B cell (primary cell): ENCODE measurements at regions not wholly inside any gene's neighbourhood (a gene's known extent, or its start where the extent isn't known, plus 50 kb on each side); places are given as distances from the start of the nearest gene placed in this dataset.

ENCODE experiments used
- ATAC-seq: fragments of 200-7000 bp; cut with Tn5 transposase; one replicate; pipeline ENCODE4 v1.10.0; 2021; ENCODE audit warnings: low read depth, mild to moderate bottlenecking, moderate number of reproducible peaks, moderate library complexity
- CTCF ChIA-PET: fragments of 350-600 bp; sonication (Branson Sonifier 250); formaldehyde crosslinking; loops from one replicate; lab custom pipeline; 2021; ENCODE audit warnings: antibody characterized with exemption, inconsistent platforms; lab: Charles Lee
- POLR2A ChIA-PET: fragments of 350-600 bp; sonication (Branson Sonifier 250); formaldehyde crosslinking; loops from one replicate; lab custom pipeline; 2021; ENCODE audit warnings: antibody characterized with exemption; lab: Charles Lee
- DNase-seq: peaks from one replicate; pipeline ENCODE4 v3.0.0; 2013
- H2AFZ ChIP-seq: 2 replicates; pipeline ENCODE4 v1.6.1; 2012; ENCODE audit warnings: mild to moderate bottlenecking, low read depth, low read length; ENCODE audit not compliant: insufficient read depth, poor library complexity, severe bottlenecking
- H3K27ac ChIP-seq, 2 donors: 1 replicate in 1 of 2; 2 replicates in 1 of 2; pipeline ENCODE4 v1.5.1; 2012 to 2013; ENCODE audit warnings: low read length in 2 of 2, mild to moderate bottlenecking in 2 of 2, moderate library complexity in 1 of 2
- H3K27me3 ChIP-seq, 4 experiments: fragments of 200-600 bp in 1 of 4; sonication (generic) in 1 of 4; replicated peaks in 1 of 4; 1 replicate in 2 of 4; 2 replicates in 2 of 4; pipeline versions ENCODE4 v1.6.1 to v1.7.0; 2013 to 2016; ENCODE audit warnings: low read length in 3 of 4, mild to moderate bottlenecking in 2 of 4, mixed read lengths in 1 of 4, moderate library complexity in 1 of 4; ENCODE audit not compliant: insufficient read depth in 4 of 4, control insufficient read depth in 3 of 4; ENCODE audit errors: control extremely low read depth in 1 of 4
- H3K36me3 ChIP-seq, 2 experiments: replicated peaks in 1 of 2; 1 replicate in 1 of 2; 2 replicates in 1 of 2; pipeline versions ENCODE4 v1.6.1 to v1.7.1; 2013; ENCODE audit warnings: low read length in 1 of 2; ENCODE audit not compliant: insufficient read depth in 2 of 2, control insufficient read depth in 1 of 2; ENCODE audit errors: control extremely low read depth in 1 of 2, extremely low read depth in 1 of 2
- H3K4me1 ChIP-seq, 2 donors: fragments of 200-600 bp in 1 of 2; sonication (generic) in 1 of 2; 1 replicate in 1 of 2; 2 replicates in 1 of 2; pipeline versions ENCODE4 v1.5.1 to v1.6.1; 2013 to 2017; ENCODE audit warnings: low read length in 2 of 2; ENCODE audit not compliant: control insufficient read depth in 2 of 2, insufficient read depth in 2 of 2
- H3K4me2 ChIP-seq: replicated peaks from 2 replicates; pipeline ENCODE3; 2012; ENCODE audit warnings: mild to moderate bottlenecking, low read depth, low read length; ENCODE audit not compliant: poor library complexity, severe bottlenecking
- H3K4me3 ChIP-seq, 5 experiments: fragments of 200-600 bp in 1 of 5; sonication (generic) in 1 of 5; 1 replicate in 3 of 5; 2 replicates in 2 of 5; pipeline versions ENCODE4 v1.5.1 to v1.7.0; 2011 to 2016; ENCODE audit warnings: low read length in 4 of 5, mild to moderate bottlenecking in 4 of 5, low read depth in 2 of 5, control low read depth in 1 of 5, moderate library complexity in 1 of 5; ENCODE audit not compliant: insufficient read depth in 1 of 5; ENCODE audit errors: control extremely low read depth in 1 of 5, extremely low read depth in 1 of 5
- H3K79me2 ChIP-seq: fragments of 200-600 bp; sonication (generic); one replicate; pipeline ENCODE4 v1.6.0; 2016; ENCODE audit warnings: low read length; ENCODE audit not compliant: control insufficient read depth, insufficient read depth
- H3K9ac ChIP-seq: fragments of 200-600 bp; sonication (generic); 2 replicates; pipeline ENCODE4 v1.6.1; 2017; ENCODE audit warnings: mild to moderate bottlenecking, low read length, moderate library complexity
- H3K9me3 ChIP-seq, 3 donors: one replicate each; pipeline versions ENCODE4 v1.6.1 to v1.7.1; 2013; ENCODE audit warnings: low read length in 2 of 3; ENCODE audit not compliant: control insufficient read depth in 2 of 3, insufficient read depth in 1 of 3; ENCODE audit errors: control extremely low read depth in 1 of 3
- H4K20me1 ChIP-seq: 2 replicates; pipeline ENCODE4 v1.6.0; 2012; ENCODE audit warnings: mild to moderate bottlenecking, low read length; ENCODE audit not compliant: insufficient read depth, control insufficient read depth, poor library complexity, severe bottlenecking
- H3K27ac Mint-ChIP-seq: one replicate; pipeline ENCODE4 v1.8.0; 2021; ENCODE audit warnings: mixed read lengths
- H3K27me3 Mint-ChIP-seq: one replicate; pipeline ENCODE4 v1.8.0; 2021; ENCODE audit warnings: mixed read lengths
- H3K4me1 Mint-ChIP-seq: one replicate; pipeline ENCODE4 v1.8.0; 2021; ENCODE audit warnings: mixed read lengths
- H3K4me3 Mint-ChIP-seq: one replicate; pipeline ENCODE4 v1.8.0; 2021; ENCODE audit warnings: mixed read lengths
- H3K9me3 Mint-ChIP-seq: one replicate; pipeline ENCODE4 v1.8.0; 2022; ENCODE audit warnings: mixed read lengths; ENCODE audit not compliant: insufficient read depth
- EZH2 ChIP-seq: IDR thresholded peaks from 2 replicates; pipeline ENCODE4 v1.6.1; 2012; ENCODE audit warnings: borderline replicate concordance, low read depth, mild to moderate bottlenecking, moderate library complexity, low read length; ENCODE audit not compliant: insufficient read depth, poor library complexity, severe bottlenecking
- WGBS: methylation state at CpG from one replicate; pipeline ENCODE4 v1.1.5; 2013; ENCODE audit warnings: missing lambda C conversion rate; ENCODE audit not compliant: insufficient coverage; 5-methylcytosine and 5-hydroxymethylcytosine counted together
- intact Hi-C: fragments of 100-400 bp; cut with micrococcal nuclease; formaldehyde crosslinking; loops from one replicate; pipeline ENCODE4 v1.10.0; 2022
- TF ChIP-seq, protein P1 (sequence below): fragments of 200-600 bp; IDR thresholded peaks from one replicate; pipeline ENCODE4 v1.8.0; 2022; ENCODE audit warnings: antibody characterized with exemption, mild to moderate bottlenecking

DNA sequence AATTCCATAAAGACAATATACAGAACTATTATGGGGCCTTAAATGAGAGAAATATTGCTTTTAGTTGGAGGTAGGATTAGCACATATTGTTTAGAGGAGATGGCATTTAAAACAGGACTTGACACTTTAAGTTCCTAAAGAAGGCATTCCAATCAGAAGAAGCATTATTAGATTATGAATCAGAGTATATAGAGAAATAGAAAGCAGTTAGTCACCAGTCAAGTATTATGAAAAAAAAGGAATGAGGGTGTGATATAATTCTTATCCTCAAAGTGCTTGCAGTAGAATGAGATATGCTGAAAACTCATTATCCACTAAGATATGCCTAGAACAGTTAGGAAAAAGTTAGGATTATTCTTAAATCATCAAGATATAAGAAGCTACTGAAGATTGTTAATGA is 456.2 kb downstream of the ZNF385D start:
- H3K4me1 Mint-ChIP-seq: no peaks in the 10 kb centered on the region
- H3K4me3 Mint-ChIP-seq: no peak overlapping the region
- no peaks in the 10 kb centered on the region for H4K20me1 ChIP-seq
- no peak overlapping the region for H3K27ac ChIP-seq
- no peak for TF ChIP-seq EZH2
- no peak overlapping the region for H3K27ac Mint-ChIP-seq
- ChIA-PET CTCF (no interaction called here), POLR2A (no interaction called here)
- H3K4me2 ChIP-seq: no peak overlapping the region
- no peak for DNase-seq
- no peaks in the 10 kb centered on the region for H3K27me3 Mint-ChIP-seq
- H3K9me3 Mint-ChIP-seq: peaks cover 6% of the 10 kb centered on the region
- no peak overlapping the region for H3K9ac ChIP-seq
- H3K4me3 ChIP-seq: no peak overlapping the region
- no peaks in the 10 kb centered on the region for H3K36me3 ChIP-seq
- ATAC-seq: no peak
- H2AFZ ChIP-seq: no peak overlapping the region
- no peaks in the 10 kb centered on the region for H3K4me1 ChIP-seq
- no peaks in the 10 kb centered on the region for H3K79me2 ChIP-seq
- peaks cover 0 to 6% (median 3%) of the 10 kb centered on the region in 3 donors for H3K9me3 ChIP-seq
- intact Hi-C loops: no loop called here
- H3K27me3 ChIP-seq: no peaks in the 10 kb centered on the region

DNA sequence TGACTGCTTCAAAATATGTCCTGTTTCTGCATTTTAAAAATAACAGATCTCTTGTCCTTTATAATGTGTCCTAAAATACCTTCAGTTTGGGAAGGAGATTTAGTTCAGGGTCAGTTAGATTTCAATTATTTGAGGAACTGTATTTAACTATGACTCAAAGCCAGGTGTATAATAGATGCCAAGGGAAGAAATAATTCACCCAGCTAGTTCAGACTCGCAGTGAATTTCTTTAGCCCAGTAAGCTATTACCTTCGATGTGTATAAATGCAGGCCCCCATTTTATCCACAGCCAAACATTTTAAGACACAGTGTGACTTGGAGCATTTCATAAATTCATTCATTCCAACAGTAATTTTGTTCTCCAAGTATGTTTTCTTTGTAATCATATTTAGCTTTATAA is 458.0 kb downstream of the ZNF385D start:
- H3K27me3 ChIP-seq: no peaks in the 10 kb centered on the region
- H2AFZ ChIP-seq: no peak overlapping the region
- no peak overlapping the region for H3K4me3 Mint-ChIP-seq
- H3K4me1 Mint-ChIP-seq: no peaks in the 10 kb centered on the region
- TF ChIP-seq, protein P1, sequence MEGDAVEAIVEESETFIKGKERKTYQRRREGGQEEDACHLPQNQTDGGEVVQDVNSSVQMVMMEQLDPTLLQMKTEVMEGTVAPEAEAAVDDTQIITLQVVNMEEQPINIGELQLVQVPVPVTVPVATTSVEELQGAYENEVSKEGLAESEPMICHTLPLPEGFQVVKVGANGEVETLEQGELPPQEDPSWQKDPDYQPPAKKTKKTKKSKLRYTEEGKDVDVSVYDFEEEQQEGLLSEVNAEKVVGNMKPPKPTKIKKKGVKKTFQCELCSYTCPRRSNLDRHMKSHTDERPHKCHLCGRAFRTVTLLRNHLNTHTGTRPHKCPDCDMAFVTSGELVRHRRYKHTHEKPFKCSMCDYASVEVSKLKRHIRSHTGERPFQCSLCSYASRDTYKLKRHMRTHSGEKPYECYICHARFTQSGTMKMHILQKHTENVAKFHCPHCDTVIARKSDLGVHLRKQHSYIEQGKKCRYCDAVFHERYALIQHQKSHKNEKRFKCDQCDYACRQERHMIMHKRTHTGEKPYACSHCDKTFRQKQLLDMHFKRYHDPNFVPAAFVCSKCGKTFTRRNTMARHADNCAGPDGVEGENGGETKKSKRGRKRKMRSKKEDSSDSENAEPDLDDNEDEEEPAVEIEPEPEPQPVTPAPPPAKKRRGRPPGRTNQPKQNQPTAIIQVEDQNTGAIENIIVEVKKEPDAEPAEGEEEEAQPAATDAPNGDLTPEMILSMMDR: no peak
- no peak for TF ChIP-seq EZH2
- ChIA-PET CTCF (no interaction called here), POLR2A (no interaction called here)
- H3K27ac Mint-ChIP-seq: no peak overlapping the region
- H3K9me3 ChIP-seq: peaks cover 0 to 6% (median 0%) of the 10 kb centered on the region in 3 donors
- H3K27ac ChIP-seq: no peak overlapping the region
- no peaks in the 10 kb centered on the region for H3K36me3 ChIP-seq
- H3K9ac ChIP-seq: no peak overlapping the region
- intact Hi-C loops: no loop called here
- WGBS: no CpG with 5 or more reads among the region's 2 CpGs
- ATAC-seq (no peak), DNase-seq (no peak)
- H3K4me1 ChIP-seq: no peaks in the 10 kb centered on the region
- H4K20me1 ChIP-seq: no peaks in the 10 kb centered on the region
- no peaks in the 10 kb centered on the region for H3K27me3 Mint-ChIP-seq
- peaks cover 3% of the 10 kb centered on the region for H3K9me3 Mint-ChIP-seq
- H3K79me2 ChIP-seq: no peaks in the 10 kb centered on the region
- H3K4me3 ChIP-seq: no peak overlapping the region
- H3K4me2 ChIP-seq: no peak overlapping the region
